ENCODE measurements at regions not wholly inside any gene's neighbourhood (a gene's known extent, or its start where the extent isn't known, plus 50 kb on each side); places are given as distances from the start of the nearest gene placed in this dataset.

- Histone ChIP-seq H3K79me2 (ENCODE audit: insufficient read depth) (no peaks in the 10 kb centered on the region), H3K4me1 (ENCODE audit: control insufficient read depth in 1 of 2, insufficient read depth in 2 of 2, low read depth in 1 of 2, low read length in 1 of 2) (peaks cover 0 to 9% of the 10 kb centered on the region in 2 experiments; a peak in 1 of 4 replicates), H2AFZ (ENCODE audit: low read depth) (no peak overlapping the region), H3F3A (replicated peaks; ENCODE audit: insufficient read depth) (no peaks in the 10 kb centered on the region), H3K4me2 (no peak overlapping the region), H3K4me3 (ENCODE audit: low read depth in 2 of 2, low read length in 1 of 2) (no peak overlapping the region), H3K9ac (no peak overlapping the region), H3K27ac (ENCODE audit: low read depth in 2 of 2, low read length in 1 of 2) (no peak overlapping the region; a peak in 1 of 4 replicates), H3K9me2 (no peaks in the 10 kb centered on the region), H3K36me3 (replicated peaks in 1 of 2; ENCODE audit: control insufficient read depth in 1 of 2, insufficient read depth in 2 of 2, low read length in 1 of 2) (no peaks in the 10 kb centered on the region), H4K20me1 (ENCODE audit: insufficient read depth) (no peaks in the 10 kb centered on the region), H3K27me3 (ENCODE audit: insufficient read depth) (no peaks in the 10 kb centered on the region), H3K9me3 (no peaks in the 10 kb centered on the region)
- peak; percentile 17 for DNase-seq
- ChIA-PET POLR2A (no interaction called here), CTCF (interaction anchor here (1.3 kb wide), 1 partner anchor 132 kb away, joined by 3 read pairs; no protein-coding TSS in a partner anchor)
- TF ChIP-seq IRF3 (IDR thresholded peaks at IDR 0.05; ENCODE audit: low read depth, low read length) (no peak), RXRA (IDR thresholded peaks at IDR 0.05; ENCODE audit: borderline replicate concordance, low read depth) (no peak), NFIC (IDR thresholded peaks at IDR 0.05; ENCODE audit: borderline replicate concordance) (no peak), YY1 (IDR thresholded peaks at IDR 0.05; ENCODE audit: low read depth) (no peak), FOXJ3 (CRISPR knock-in tag; IDR thresholded peaks at IDR 0.05) (no peak), FOSL2 (IDR thresholded peaks at IDR 0.05; ENCODE audit: borderline replicate concordance, low read depth) (no peak), ELF1 (IDR thresholded peaks at IDR 0.05) (no peak), MXI1 (IDR thresholded peaks at IDR 0.05; ENCODE audit: low read depth, low read length) (no peak), RFX5 (IDR thresholded peaks at IDR 0.05; ENCODE audit: low read length) (no peak), JUND (IDR thresholded peaks at IDR 0.05) (no peak), TEAD4 (IDR thresholded peaks at IDR 0.05; ENCODE audit: borderline replicate concordance, insufficient read depth) (no peak), FOXM1 (IDR thresholded peaks at IDR 0.05; ENCODE audit: low read depth) (no peak)
- TF ChIP-seq, protein P1, sequence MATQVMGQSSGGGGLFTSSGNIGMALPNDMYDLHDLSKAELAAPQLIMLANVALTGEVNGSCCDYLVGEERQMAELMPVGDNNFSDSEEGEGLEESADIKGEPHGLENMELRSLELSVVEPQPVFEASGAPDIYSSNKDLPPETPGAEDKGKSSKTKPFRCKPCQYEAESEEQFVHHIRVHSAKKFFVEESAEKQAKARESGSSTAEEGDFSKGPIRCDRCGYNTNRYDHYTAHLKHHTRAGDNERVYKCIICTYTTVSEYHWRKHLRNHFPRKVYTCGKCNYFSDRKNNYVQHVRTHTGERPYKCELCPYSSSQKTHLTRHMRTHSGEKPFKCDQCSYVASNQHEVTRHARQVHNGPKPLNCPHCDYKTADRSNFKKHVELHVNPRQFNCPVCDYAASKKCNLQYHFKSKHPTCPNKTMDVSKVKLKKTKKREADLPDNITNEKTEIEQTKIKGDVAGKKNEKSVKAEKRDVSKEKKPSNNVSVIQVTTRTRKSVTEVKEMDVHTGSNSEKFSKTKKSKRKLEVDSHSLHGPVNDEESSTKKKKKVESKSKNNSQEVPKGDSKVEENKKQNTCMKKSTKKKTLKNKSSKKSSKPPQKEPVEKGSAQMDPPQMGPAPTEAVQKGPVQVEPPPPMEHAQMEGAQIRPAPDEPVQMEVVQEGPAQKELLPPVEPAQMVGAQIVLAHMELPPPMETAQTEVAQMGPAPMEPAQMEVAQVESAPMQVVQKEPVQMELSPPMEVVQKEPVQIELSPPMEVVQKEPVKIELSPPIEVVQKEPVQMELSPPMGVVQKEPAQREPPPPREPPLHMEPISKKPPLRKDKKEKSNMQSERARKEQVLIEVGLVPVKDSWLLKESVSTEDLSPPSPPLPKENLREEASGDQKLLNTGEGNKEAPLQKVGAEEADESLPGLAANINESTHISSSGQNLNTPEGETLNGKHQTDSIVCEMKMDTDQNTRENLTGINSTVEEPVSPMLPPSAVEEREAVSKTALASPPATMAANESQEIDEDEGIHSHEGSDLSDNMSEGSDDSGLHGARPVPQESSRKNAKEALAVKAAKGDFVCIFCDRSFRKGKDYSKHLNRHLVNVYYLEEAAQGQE (IDR thresholded peaks at IDR 0.05; ENCODE audit: low read depth, low read length), result no peak
- TF ChIP-seq, protein P2, sequence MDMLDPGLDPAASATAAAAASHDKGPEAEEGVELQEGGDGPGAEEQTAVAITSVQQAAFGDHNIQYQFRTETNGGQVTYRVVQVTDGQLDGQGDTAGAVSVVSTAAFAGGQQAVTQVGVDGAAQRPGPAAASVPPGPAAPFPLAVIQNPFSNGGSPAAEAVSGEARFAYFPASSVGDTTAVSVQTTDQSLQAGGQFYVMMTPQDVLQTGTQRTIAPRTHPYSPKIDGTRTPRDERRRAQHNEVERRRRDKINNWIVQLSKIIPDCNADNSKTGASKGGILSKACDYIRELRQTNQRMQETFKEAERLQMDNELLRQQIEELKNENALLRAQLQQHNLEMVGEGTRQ (IDR thresholded peaks at IDR 0.05; ENCODE audit: borderline replicate concordance, low read depth, low read length), result no peak
- TF ChIP-seq, protein P3, sequence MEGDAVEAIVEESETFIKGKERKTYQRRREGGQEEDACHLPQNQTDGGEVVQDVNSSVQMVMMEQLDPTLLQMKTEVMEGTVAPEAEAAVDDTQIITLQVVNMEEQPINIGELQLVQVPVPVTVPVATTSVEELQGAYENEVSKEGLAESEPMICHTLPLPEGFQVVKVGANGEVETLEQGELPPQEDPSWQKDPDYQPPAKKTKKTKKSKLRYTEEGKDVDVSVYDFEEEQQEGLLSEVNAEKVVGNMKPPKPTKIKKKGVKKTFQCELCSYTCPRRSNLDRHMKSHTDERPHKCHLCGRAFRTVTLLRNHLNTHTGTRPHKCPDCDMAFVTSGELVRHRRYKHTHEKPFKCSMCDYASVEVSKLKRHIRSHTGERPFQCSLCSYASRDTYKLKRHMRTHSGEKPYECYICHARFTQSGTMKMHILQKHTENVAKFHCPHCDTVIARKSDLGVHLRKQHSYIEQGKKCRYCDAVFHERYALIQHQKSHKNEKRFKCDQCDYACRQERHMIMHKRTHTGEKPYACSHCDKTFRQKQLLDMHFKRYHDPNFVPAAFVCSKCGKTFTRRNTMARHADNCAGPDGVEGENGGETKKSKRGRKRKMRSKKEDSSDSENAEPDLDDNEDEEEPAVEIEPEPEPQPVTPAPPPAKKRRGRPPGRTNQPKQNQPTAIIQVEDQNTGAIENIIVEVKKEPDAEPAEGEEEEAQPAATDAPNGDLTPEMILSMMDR (IDR thresholded peaks at IDR 0.05), result no peak
- 23% methylated on average over 8 of the region's 8 CpGs for WGBS (ENCODE audit: low lambda C conversion rate)
Observed at GRCh38 chr12:5309654-5310053, 122.3 kb upstream of the NTF3 start.
